ENCODE measurements at regions not wholly inside any gene's neighbourhood (a gene's known extent, or its start where the extent isn't known, plus 50 kb on each side); places are given as distances from the start of the nearest gene placed in this dataset.
A peak's percentile ranks its signal among the peaks of the same experiment; 100 is the strongest.

- no peak for DNase-seq (ENCODE audit: low spot score)
These were observed 251.1 kb upstream of the HTR2C start for GRCh38 chrX:114332766-114333165.

- no peak for DNase-seq (ENCODE audit: low spot score)
These were observed 249.4 kb upstream of the HTR2C start for GRCh38 chrX:114334473-114334982.

GRCh38 chrX:114338870-114339269 is 245.0 kb upstream of the HTR2C start:
- no peak for DNase-seq (ENCODE audit: low spot score)

GRCh38 chrX:114344756-114345349 is 239.0 kb upstream of the HTR2C start:
- DNase-seq (ENCODE audit: low spot score) = peak; percentile 47

- DNase-seq (ENCODE audit: low spot score) = no peak
These were observed 222.7 kb upstream of the HTR2C start for GRCh38 chrX:114361076-114361725.

- no peak for DNase-seq (ENCODE audit: low spot score)
These were observed 220.5 kb upstream of the HTR2C start for GRCh38 chrX:114363346-114363745.

- no peak for DNase-seq (ENCODE audit: low spot score)
These were observed 218.6 kb upstream of the HTR2C start for GRCh38 chrX:114365065-114365834.

GRCh38 chrX:114372937-114373336 is 210.9 kb upstream of the HTR2C start:
- DNase-seq (ENCODE audit: low spot score) = no peak

- DNase-seq (ENCODE audit: low spot score) = no peak
These were observed 193.6 kb upstream of the HTR2C start for GRCh38 chrX:114390251-114390796.

Measured in AG08395 (cell line).